Ectodermal cell (in vitro differentiated cells): ENCODE measurements at regions not wholly inside any gene's neighbourhood (a gene's known extent, or its start where the extent isn't known, plus 50 kb on each side); places are given as distances from the start of the nearest gene placed in this dataset.

Experiments used
- H3K27ac ChIP-seq: 2 replicates; pipeline ENCODE4 v1.7.0; 2013; ENCODE audit warnings: mild to moderate bottlenecking, low read depth, low read length; ENCODE audit not compliant: insufficient read depth, poor library complexity, severe bottlenecking
- H3K27me3 ChIP-seq: 2 replicates; pipeline ENCODE4 v1.7.0; 2013; ENCODE audit warnings: mild to moderate bottlenecking, low read length; ENCODE audit not compliant: insufficient read depth, control insufficient read depth, poor library complexity, severe bottlenecking
- H3K36me3 ChIP-seq: one replicate; pipeline ENCODE4 v1.7.0; 2013; ENCODE audit warnings: low read length; ENCODE audit not compliant: control insufficient read depth, insufficient read depth
- H3K4me1 ChIP-seq: one replicate; pipeline ENCODE4 v1.7.0; 2013; ENCODE audit warnings: low read length; ENCODE audit not compliant: control insufficient read depth, insufficient read depth
- H3K4me3 ChIP-seq: 2 replicates; pipeline ENCODE4 v1.7.0; 2013; ENCODE audit warnings: low read depth, low read length, control low read depth; ENCODE audit not compliant: insufficient read depth
- H3K9me3 ChIP-seq: 2 replicates; pipeline ENCODE4 v1.7.0; 2013; ENCODE audit warnings: mild to moderate bottlenecking, low read length, moderate library complexity; ENCODE audit not compliant: control insufficient read depth
- WGBS, 2 experiments: methylation state at CpG; one replicate each; pipeline ENCODE4 v1.1.7; 2013; ENCODE audit warnings: missing lambda C conversion rate in 2 of 2; 5-methylcytosine and 5-hydroxymethylcytosine counted together

DNA sequence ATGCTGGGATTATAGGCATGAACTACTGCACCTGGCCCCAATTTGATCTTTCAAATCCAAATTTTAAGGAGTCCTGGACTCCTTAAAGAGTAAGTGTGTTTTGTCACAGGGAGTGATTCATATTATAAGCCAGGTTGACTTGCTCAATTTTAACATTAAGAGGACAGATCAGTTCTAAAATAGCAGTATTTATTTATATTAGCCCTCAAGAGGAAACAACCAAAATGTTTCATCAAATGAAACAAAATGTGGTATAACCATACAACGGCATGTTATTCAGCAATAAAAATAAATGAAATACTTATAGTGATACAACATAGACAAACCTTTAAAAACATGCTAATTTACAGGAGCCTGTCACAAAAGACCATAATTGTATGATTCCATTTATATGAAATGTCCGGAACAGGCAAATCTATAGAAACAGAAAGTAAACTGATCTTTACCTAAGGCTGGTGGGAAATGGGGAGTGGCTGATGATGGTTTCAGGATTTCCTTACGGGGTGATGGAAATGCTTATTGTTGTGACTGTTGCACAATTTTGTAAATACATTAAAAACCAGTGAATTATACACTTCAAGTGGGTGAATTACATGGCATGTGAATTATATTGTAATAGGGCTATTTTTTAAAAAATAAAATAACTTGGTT is 637.4 kb downstream of the MMUT start:
- Histone ChIP-seq H3K27ac (no peak overlapping the region), H3K36me3 (no peaks in the 10 kb centered on the region)
- 100% methylated on average over 2 of the region's 3 CpGs; no CpG with 5 or more reads in 1 of the 2 experiments for WGBS, 2 experiments

DNA sequence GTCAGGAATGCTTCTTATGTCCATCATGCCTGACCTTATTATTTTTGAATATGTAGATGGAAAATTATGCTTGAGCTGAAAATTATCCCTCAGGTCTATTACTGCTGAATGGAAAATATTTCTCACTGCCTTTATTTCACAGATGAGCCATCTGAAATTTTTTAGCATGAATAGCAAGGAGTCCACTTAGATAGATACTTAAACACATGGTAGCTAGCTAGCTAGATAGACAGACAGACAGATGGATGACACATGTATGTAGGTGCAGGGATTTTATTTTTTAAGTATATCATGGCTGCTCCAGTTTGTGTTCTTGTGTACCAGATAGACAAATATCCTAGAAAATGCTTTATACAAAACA is 645.0 kb downstream of the MMUT start:
- Histone ChIP-seq H3K27ac (no peak overlapping the region), H3K36me3 (no peaks in the 10 kb centered on the region), H3K4me1 (no peaks in the 10 kb centered on the region), H3K9me3 (no peaks in the 10 kb centered on the region), H3K4me3 (no peak overlapping the region), H3K27me3 (no peaks in the 10 kb centered on the region)

More for the DNA sequence above, 637.4 kb downstream of the MMUT start:
- Histone ChIP-seq H3K27me3 (no peaks in the 10 kb centered on the region), H3K4me3 (no peak overlapping the region), H3K9me3 (no peaks in the 10 kb centered on the region), H3K4me1 (no peaks in the 10 kb centered on the region)

DNA sequence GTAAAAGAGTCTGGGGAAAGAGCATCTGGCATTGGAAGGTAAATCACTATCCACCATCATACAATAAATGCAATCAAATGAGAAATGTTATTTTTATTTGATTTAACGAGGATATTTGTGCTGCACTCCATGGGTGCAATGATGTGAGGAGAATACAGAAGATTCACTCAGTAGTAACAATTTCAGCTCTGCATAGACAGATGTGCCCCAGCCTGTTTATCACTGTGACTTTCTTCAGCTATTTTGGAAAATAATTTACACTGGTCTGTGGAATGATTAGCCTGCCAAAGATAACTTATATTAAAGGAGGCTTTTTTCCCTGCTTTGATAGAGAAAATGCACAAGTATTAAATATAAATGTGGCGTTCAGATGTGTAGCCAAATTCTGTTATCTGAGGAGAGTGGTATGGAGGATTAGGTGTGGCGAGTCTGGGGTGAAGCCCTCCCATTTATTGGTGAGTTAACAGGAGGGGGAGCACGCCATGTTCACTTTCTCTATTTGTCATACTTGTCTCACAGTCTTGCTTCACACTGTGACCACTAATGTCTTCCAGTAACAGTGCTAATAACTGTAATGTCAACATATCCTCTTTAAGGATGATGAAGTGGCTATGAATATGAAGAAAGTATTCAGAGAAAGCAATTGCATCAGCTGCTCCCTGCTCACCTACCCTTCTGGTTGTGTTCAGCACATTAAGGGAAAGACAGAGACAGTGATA is 645.6 kb downstream of the MMUT start:
- no peak overlapping the region for H3K27ac ChIP-seq
- H3K4me1 ChIP-seq: no peaks in the 10 kb centered on the region
- WGBS, 2 experiments: 73 to 83% methylated on average over 3 to 4 of the region's 4 CpGs

GRCh38 chr6:48814957-48815356 is 648.1 kb downstream of the MMUT start:
- Histone ChIP-seq H3K4me1 (no peaks in the 10 kb centered on the region), H3K4me3 (no peak overlapping the region), H3K27ac (no peak overlapping the region), H3K9me3 (no peaks in the 10 kb centered on the region), H3K36me3 (no peaks in the 10 kb centered on the region), H3K27me3 (no peaks in the 10 kb centered on the region)

More for the DNA sequence above, 645.6 kb downstream of the MMUT start:
- Histone ChIP-seq H3K27me3 (no peaks in the 10 kb centered on the region), H3K9me3 (no peaks in the 10 kb centered on the region), H3K36me3 (no peaks in the 10 kb centered on the region), H3K4me3 (no peak overlapping the region)

DNA sequence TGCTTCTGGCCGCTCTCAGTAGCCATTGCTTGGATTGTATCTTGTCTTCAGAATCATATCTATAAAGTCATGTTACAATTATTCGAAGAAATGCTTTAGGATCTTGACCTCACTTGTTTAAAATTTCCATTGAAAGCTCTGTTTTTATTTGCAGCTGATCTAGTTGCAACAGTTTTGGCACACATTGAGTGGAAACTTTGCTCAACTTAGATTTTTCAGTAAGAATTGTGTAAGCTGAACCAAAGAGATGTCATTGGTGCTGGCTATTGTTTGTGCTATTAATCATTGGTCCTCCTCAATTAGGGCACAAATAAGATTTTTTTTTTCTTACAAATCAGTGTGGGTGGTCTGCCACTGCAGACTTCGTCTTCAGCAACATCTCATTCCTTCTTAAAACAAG is 649.2 kb downstream of the MMUT start:
- Histone ChIP-seq H3K27ac (no peak overlapping the region), H3K27me3 (no peaks in the 10 kb centered on the region), H3K4me1 (no peaks in the 10 kb centered on the region), H3K4me3 (no peak overlapping the region), H3K9me3 (no peaks in the 10 kb centered on the region), H3K36me3 (no peaks in the 10 kb centered on the region)
- 98 to 99% methylated on average over 3 of the region's 3 CpGs for WGBS, 2 experiments

DNA sequence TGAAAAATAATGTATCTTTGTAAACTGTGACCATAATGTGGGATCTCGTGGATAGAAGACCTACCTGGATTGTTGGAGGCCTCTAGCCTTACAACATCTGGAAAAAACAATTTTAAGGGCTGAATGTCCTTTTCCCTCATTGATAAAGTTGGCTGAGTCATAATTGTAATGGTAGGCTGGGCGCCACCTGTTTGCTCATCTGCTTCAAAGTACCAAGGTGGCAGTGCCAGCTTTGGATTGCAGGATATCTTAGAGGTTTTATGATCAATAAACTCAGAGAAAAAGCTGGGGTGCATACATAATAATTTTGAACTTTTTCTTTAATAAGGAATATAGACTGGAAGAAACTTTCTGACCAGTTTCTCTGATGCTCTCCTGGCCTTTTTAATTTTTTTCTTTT is 653.4 kb downstream of the MMUT start:
- no peaks in the 10 kb centered on the region for H3K4me1 ChIP-seq
- no peaks in the 10 kb centered on the region for H3K9me3 ChIP-seq
- H3K27me3 ChIP-seq: no peaks in the 10 kb centered on the region
- no peak overlapping the region for H3K27ac ChIP-seq
- 92 to 98% methylated on average over 2 of the region's 2 CpGs for WGBS, 2 experiments
- no peak overlapping the region for H3K4me3 ChIP-seq
- no peaks in the 10 kb centered on the region for H3K36me3 ChIP-seq

DNA sequence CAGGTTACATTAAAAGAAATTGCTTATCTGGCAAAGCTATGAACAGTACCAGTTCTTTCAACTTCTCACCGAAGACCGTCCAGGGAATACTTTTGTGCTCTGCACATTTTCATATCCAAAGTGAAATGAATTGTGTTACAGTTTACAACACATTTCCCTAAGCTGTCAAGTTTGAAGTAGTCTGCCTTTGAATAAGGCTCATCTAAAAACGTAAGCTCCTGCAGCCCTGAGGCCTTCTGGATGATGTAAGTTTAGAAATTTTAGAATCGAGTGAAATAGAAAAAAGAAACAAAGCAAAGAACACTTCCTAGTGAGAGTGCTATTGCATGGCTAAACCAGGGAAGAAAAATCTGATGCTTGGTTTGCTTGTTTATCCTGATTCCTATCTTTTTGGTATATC is 653.8 kb downstream of the MMUT start:
- Histone ChIP-seq H3K27me3 (no peaks in the 10 kb centered on the region), H3K36me3 (no peaks in the 10 kb centered on the region), H3K27ac (no peak overlapping the region), H3K4me1 (no peaks in the 10 kb centered on the region), H3K9me3 (no peaks in the 10 kb centered on the region), H3K4me3 (no peak overlapping the region)
- WGBS, 2 experiments: 92 to 94% methylated on average over 3 to 4 of the region's 4 CpGs

DNA sequence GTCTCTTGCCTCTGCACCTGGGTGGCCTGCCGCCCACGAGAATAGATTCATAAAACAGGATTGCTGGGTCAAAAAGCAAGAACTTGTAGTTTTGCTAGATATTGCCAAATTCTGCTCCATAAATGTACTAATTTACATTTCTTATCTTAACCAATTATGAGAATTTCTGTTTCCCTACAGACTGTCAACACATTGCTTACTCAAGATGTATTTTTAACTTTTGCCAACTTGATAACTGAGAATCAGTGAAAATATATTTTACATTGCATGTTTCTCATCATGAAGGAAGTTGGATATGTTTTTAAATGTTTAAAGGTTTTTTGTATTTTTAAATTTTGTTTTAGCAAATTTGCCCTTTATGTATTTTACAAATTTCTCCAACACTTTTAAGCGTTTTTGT is 664.8 kb downstream of the MMUT start:
- Histone ChIP-seq H3K4me3 (no peak overlapping the region), H3K9me3 (no peaks in the 10 kb centered on the region), H3K27ac (no peak overlapping the region), H3K36me3 (no peaks in the 10 kb centered on the region), H3K27me3 (no peaks in the 10 kb centered on the region), H3K4me1 (no peaks in the 10 kb centered on the region)
- WGBS, 2 experiments: 90 to 100% methylated on average over 2 of the region's 3 CpGs

GRCh38 chr6:48782225-48782624 is 671.2 kb upstream of the PTCHD4 start:
- Histone ChIP-seq H3K27ac (no peak overlapping the region), H3K4me3 (no peak overlapping the region), H3K27me3 (no peaks in the 10 kb centered on the region), H3K9me3 (no peaks in the 10 kb centered on the region), H3K36me3 (no peaks in the 10 kb centered on the region), H3K4me1 (no peaks in the 10 kb centered on the region)
- 89 to 92% methylated on average over 6 of the region's 6 CpGs for WGBS, 2 experiments

DNA sequence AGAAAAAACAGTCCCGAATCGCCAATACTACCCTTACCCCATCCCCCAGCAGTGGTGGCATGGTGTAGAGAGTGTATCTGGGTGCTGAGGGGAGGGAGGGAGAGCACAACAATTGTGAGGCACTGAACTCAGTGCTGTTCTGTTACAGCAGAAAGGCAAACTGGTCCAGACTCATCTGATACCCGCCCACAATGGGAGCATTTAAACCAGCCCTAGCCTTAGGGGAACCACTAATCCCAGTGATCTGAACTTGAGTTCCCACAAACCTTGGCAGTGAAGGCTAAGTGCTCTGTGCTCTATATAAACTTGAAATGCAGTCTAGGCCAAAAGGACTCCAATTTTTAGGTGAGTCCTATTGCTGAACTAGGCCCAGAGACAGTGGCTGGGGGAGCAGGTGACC is 666.4 kb upstream of the PTCHD4 start:
- Histone ChIP-seq H3K27me3 (no peaks in the 10 kb centered on the region), H3K36me3 (no peaks in the 10 kb centered on the region), H3K4me1 (no peaks in the 10 kb centered on the region), H3K27ac (no peak overlapping the region), H3K9me3 (no peaks in the 10 kb centered on the region), H3K4me3 (no peak overlapping the region)
- 95 to 96% methylated on average over 1 to 3 of the region's 3 CpGs for WGBS, 2 experiments
